Colonic mucosa (tissue), 4 donors: ENCODE measurements at regions not wholly inside any gene's neighbourhood (a gene's known extent, or its start where the extent isn't known, plus 50 kb on each side); places are given as distances from the start of the nearest gene placed in this dataset.

Experiments
- DNase-seq: peaks from one replicate; pipeline ENCODE4 v3.0.0-alpha.2; 2020
- H3K27ac ChIP-seq: fragments of 200-600 bp; one replicate; pipeline ENCODE4 v1.8.0; 2021
- H3K27me3 ChIP-seq: fragments of 200-600 bp; one replicate; pipeline ENCODE4 v1.8.0; 2021
- H3K36me3 ChIP-seq: fragments of 200-600 bp; one replicate; pipeline ENCODE4 v1.8.0; 2021
- H3K4me1 ChIP-seq: fragments of 200-600 bp; one replicate; pipeline ENCODE4 v1.8.0; 2021; ENCODE audit warnings: mild to moderate bottlenecking
- H3K4me3 ChIP-seq: fragments of 200-600 bp; one replicate; pipeline ENCODE4 v1.8.0; 2021
- H3K9ac ChIP-seq, 2 donors: one replicate each; pipeline ENCODE4 v1.7.0; 2013; ENCODE audit warnings: control low read depth in 2 of 2, low read depth in 2 of 2, low read length in 2 of 2
- H3K9me3 ChIP-seq: fragments of 200-600 bp; one replicate; pipeline ENCODE4 v1.8.0; 2021
- intact Hi-C: fragments of 100-400 bp; cut with DNase I; formaldehyde crosslinking; loops from one replicate; pipeline ENCODE4 v1.14.1; 2022
- TF ChIP-seq, protein P1 (sequence below): fragments of 200-600 bp; IDR thresholded peaks from one replicate; pipeline ENCODE4 v1.8.0; 2022; ENCODE audit warnings: antibody characterized with exemption, mild to moderate bottlenecking
- donor health status: healthy.
- donor health status: DM: no; HTN: no; CAD: no.
- donor health status: DM: no; HTN: no; CAD: no.

DNA sequence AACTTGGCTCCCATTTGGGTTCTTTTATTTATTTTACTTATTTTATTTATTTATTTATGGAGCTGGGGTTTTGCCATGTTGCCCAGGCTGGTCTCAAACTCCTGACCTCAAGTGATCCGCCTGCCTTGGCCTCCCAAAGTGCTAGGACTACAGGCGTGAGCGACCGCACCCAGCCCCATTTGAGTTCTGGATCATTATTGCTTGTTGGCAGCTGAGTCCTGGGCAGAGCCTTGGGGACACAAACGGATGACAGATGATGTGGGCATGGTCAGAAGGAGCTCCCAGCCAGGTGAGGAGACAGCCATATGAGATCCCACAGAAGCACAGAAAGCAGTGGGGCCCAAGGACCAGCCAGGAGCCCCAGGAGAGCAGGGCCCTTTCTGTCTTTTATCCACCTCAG, 254.0 kb downstream of the MATN1 start:
- H3K9ac ChIP-seq: no peak overlapping the region
- no peak overlapping the region for H3K4me3 ChIP-seq
- no peaks in the 10 kb centered on the region for H3K36me3 ChIP-seq
- TF ChIP-seq, protein P1, sequence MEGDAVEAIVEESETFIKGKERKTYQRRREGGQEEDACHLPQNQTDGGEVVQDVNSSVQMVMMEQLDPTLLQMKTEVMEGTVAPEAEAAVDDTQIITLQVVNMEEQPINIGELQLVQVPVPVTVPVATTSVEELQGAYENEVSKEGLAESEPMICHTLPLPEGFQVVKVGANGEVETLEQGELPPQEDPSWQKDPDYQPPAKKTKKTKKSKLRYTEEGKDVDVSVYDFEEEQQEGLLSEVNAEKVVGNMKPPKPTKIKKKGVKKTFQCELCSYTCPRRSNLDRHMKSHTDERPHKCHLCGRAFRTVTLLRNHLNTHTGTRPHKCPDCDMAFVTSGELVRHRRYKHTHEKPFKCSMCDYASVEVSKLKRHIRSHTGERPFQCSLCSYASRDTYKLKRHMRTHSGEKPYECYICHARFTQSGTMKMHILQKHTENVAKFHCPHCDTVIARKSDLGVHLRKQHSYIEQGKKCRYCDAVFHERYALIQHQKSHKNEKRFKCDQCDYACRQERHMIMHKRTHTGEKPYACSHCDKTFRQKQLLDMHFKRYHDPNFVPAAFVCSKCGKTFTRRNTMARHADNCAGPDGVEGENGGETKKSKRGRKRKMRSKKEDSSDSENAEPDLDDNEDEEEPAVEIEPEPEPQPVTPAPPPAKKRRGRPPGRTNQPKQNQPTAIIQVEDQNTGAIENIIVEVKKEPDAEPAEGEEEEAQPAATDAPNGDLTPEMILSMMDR: no peak
- H3K27ac ChIP-seq: no peak overlapping the region
- H3K9me3 ChIP-seq: no peaks in the 10 kb centered on the region
- no peak for DNase-seq
- no peaks in the 10 kb centered on the region for H3K27me3 ChIP-seq
- H3K4me1 ChIP-seq: no peaks in the 10 kb centered on the region
- intact Hi-C loops: no loop called here

DNA sequence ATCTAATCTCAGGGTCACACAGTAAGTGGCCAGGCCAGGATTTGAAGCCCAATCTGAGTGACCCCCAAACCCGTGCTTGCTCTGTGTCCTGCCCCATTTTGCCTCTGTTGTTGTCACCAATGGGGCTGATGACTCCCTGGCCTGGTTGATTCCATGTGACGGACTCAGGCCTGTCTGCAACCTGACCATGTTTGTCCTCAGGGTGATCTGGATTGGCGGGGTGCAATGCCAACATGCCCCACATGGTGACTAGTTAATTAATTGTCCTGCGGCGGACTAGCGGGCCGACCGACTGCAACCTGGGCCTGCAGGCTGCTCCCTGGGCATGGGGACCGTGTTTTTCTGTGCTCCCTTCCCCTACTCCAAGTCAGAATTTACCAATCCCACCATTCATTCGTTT, 256.3 kb downstream of the MATN1 start:
- no peaks in the 10 kb centered on the region for H3K36me3 ChIP-seq
- no peaks in the 10 kb centered on the region for H3K9me3 ChIP-seq
- H3K4me3 ChIP-seq: no peak overlapping the region
- H3K9ac ChIP-seq: no peak overlapping the region
- no peaks in the 10 kb centered on the region for H3K4me1 ChIP-seq
- H3K27ac ChIP-seq: no peak overlapping the region
- intact Hi-C loops: no loop called here
- DNase-seq: no peak
- TF ChIP-seq, protein P1: no peak
- no peaks in the 10 kb centered on the region for H3K27me3 ChIP-seq

DNA sequence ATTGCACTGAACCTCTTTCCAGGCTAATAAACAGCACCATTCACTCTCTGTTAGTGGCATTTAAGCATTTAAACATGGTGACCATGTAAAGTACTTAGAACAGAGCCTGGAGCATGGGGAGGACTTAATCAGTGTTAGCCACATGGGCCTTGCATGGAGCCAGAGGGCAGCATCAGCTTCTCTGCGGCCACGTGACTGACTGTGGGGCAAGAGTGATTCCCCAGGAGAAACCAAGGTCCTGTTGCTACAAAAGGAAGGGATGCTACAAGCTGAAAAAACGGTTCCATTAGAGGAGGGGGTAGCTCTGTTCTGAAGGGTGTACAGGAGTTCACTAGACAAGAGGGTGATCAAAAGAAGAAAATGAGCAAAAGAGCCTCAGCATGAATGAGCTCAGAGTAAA, 256.8 kb downstream of the MATN1 start:
- no peaks in the 10 kb centered on the region for H3K27me3 ChIP-seq
- H3K4me1 ChIP-seq: no peaks in the 10 kb centered on the region
- H3K9me3 ChIP-seq: no peaks in the 10 kb centered on the region
- DNase-seq: no peak
- TF ChIP-seq, protein P1: no peak
- H3K4me3 ChIP-seq: no peak overlapping the region
- H3K9ac ChIP-seq: no peak overlapping the region
- no peaks in the 10 kb centered on the region for H3K36me3 ChIP-seq
- intact Hi-C loops: no loop called here
- no peak overlapping the region for H3K27ac ChIP-seq

DNA sequence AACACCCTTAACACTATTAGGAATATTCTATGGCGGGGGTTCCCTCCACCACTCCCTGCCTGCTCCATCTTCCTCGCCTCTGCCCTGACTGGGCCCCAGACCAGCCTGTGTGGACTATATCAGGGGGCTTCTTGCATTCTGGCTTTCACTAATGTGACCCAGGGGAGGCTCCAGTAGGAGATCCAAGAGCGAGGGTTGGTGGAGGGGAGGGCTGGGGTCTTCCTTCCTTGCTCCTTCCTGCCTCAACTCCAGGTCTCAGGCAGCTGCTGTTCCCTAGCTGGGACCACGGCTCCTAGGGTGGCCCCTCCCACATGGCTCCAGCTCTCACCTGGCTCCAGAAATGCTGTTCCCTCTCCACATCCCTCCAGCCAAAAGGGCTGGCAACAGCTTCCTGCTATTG, 257.4 kb downstream of the MATN1 start:
- Histone ChIP-seq H3K27ac (no peak overlapping the region), H3K4me3 (no peak overlapping the region), H3K9ac (no peak overlapping the region), H3K27me3 (no peaks in the 10 kb centered on the region), H3K4me1 (no peaks in the 10 kb centered on the region), H3K36me3 (no peaks in the 10 kb centered on the region), H3K9me3 (no peaks in the 10 kb centered on the region)
- TF ChIP-seq, protein P1: no peak
- DNase-seq: no peak
- intact Hi-C loops: no loop called here

DNA sequence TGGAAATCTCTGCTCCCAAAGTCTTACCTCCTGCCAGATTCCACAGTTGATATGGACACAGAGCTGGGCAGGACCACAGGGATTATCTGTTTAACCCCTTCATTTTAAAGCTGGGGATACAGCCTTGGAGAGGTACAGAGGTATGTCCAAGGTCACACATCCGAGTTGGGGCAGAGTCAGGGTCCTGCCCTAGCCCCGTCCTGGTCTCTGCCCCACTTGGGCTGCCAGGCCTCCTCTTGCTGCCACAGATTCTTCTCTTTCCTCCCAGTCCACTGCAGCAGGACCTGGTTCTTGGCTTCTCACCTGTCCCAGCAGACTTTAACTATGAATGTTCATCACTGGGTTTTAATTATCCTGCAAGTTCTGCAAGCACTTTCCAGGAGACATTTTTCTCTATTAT, 258.3 kb downstream of the MATN1 start:
- H3K9me3 ChIP-seq: no peaks in the 10 kb centered on the region
- H3K36me3 ChIP-seq: no peaks in the 10 kb centered on the region
- DNase-seq: no peak
- TF ChIP-seq, protein P1: no peak
- H3K27ac ChIP-seq: no peak overlapping the region
- H3K27me3 ChIP-seq: no peaks in the 10 kb centered on the region
- intact Hi-C loops: no loop called here
- no peak overlapping the region for H3K4me3 ChIP-seq
- H3K4me1 ChIP-seq: no peaks in the 10 kb centered on the region
- H3K9ac ChIP-seq: no peak overlapping the region

DNA sequence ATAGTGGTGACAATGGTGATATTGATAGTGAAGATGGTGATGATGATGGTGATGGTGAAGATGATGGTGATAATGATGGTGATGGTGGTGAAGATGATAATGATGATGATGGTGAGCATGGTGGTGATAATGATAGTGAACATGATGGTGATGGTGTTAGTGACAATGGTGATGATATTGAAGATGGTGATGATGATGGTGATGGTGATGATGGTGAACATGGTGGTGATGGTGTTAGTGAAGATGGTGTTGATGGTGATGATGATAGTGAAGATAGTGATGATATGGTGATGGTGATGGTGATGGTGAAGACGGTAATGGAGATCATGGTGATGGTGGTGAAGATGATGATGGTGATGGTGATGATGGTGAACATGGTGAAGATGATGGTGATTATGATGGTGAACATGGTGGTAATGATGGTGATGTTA, 259.2 kb downstream of the MATN1 start:
- Histone ChIP-seq H3K9ac (no peak overlapping the region), H3K4me3 (no peak overlapping the region), H3K9me3 (no peaks in the 10 kb centered on the region), H3K27me3 (no peaks in the 10 kb centered on the region), H3K4me1 (no peaks in the 10 kb centered on the region), H3K27ac (no peak overlapping the region), H3K36me3 (no peaks in the 10 kb centered on the region)
- no peak for DNase-seq
- intact Hi-C loops: no loop called here
- TF ChIP-seq, protein P1: no peak
